ENCODE measurements at regions not wholly inside any gene's neighbourhood (a gene's known extent, or its start where the extent isn't known, plus 50 kb on each side); places are given as distances from the start of the nearest gene placed in this dataset.

DNA sequence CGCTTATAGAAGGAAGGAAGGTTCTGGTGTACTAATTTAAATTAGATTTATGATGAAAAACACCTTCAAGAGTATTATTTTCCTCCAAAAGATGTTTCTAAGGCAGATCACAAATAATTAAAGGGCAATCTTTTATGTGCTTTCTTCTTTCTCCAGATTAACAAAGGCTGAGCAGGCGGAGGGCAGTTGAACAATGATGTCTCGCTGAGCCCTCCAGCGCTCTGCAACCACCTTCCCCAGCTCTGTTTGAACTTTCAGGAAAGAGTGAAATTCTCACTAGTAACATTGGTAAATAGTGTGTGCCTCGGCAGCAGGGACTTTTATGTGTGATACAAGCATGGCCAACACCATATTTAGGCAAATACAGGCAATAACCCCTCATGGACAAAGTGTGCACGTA, 379.1 kb upstream of the MKI67 start:
- DNase-seq, result no peak

DNA sequence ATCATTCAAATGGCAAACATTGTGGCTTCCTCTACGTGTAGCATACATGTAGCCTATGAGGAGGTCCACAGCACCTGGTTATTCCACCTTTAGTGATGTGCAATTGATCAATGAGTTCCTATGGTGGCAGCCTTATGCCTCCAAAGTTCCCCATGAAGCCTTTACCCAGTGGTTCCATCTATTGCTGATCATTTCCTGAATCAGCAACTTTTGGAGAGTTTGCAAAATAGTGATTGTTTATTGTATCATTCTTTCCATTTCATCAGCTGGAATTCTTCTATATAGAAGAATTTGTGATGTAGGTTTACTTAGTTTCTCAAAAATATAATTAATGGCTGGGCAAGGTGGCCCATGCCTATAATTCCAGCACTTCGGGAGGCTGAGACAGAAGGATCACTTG, 380.2 kb upstream of the MKI67 start:
- DNase-seq, result no peak

GRCh38 chr10:128507066-128507465, 380.8 kb upstream of the MKI67 start:
- no peak for DNase-seq

GRCh38 chr10:128511284-128511683, 385.1 kb upstream of the MKI67 start:
- no peak for DNase-seq

DNA sequence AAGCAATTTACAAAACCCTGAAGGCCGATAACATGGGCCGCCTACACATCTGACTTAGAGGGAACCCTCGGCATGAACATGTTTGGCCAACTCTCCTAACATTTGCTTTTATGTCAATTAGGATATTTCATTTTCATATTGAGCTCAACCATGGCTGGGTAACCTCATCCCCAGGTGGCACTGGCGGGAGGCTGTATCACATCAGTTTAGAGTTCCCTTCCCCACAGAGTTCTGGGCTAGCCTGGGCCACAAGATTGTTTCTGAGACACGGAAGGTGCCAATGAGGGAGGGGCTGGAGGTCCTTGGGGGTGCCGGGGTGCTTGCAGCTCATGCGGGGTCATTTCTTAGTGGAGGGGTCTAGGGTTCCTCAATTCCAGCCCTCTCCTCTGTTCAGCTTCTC, 386.5 kb upstream of the MKI67 start:
- DNase-seq, result no peak

DNA sequence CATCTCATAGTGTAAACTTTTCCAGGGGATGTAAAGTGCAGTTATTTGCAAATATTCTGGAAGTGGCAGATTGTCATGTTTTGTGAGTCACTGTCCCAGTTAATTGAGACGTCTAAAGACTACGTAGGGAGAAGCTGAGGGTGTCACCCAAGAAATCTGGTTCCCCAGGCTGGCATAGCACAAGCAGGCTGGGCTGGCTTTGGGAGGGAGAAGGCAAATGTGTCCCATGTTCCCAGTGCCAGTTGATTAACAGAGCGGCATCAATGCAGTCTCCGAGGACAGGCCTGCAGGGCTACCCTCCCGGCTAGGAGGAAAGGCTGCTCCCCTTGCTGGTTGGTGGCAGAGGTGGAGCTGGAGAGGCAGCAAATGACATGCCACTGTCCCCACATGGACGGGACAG, 388.3 kb upstream of the MKI67 start:
- DNase-seq, result no peak

GRCh38 chr10:128516180-128516579, 390.0 kb upstream of the MKI67 start:
- DNase-seq, result no peak

- DNase-seq, result no peak
These were observed 390.9 kb upstream of the MKI67 start for GRCh38 chr10:128517167-128517566.

DNA sequence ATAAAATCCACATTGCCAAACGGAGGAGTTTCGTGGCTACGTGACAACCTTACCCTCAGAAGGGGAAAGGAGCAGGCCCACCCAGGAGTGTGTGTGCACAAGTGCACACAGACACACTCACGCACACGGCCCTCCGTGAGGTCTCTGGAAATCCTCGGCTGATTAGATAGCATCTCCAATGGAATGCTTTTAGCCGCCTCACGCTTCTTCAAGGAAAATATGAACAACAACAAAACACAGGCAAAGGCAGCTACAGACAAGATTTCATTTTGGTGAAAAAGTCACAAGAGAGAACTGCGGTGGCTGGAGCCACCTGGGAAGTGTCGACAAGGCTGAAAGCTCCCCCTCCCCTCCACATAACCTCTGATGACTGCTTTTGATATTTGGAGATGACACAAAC, 391.8 kb upstream of the MKI67 start:
- no peak for DNase-seq

GRCh38 chr10:128519581-128519980, 393.4 kb upstream of the MKI67 start:
- no peak for DNase-seq

DNA sequence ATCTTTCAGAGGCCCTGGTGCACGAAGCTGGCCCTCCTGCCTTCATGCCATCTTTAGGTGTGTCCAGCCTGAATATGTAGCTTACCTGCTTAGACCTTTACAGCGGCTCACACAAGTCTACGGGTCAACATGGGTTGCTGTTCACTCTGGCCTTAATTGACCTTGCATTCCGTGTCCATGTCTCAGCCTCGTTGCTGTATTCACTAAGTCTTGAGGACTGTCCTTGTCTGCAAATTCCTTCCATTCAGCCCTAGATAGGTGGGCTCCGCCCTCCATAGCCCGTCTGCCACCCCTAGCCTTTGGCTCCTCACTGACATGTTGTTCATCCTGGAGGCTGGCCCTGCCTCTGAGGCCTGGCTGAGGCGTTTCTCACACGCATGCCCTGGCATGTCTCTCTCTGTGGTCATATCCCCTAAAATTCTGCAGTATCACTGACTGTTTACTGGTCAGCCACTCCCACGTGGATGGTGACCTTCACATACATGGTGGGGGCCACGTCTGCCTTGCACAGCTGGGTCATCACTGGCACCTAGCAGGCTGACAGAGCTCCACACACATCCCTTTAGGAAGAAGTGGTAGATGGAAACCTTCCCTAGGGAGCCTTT, 394.1 kb upstream of the MKI67 start:
- DNase-seq, result no peak

- no peak for DNase-seq
These were observed 396.5 kb upstream of the MKI67 start for GRCh38 chr10:128522551-128523308.

DNA sequence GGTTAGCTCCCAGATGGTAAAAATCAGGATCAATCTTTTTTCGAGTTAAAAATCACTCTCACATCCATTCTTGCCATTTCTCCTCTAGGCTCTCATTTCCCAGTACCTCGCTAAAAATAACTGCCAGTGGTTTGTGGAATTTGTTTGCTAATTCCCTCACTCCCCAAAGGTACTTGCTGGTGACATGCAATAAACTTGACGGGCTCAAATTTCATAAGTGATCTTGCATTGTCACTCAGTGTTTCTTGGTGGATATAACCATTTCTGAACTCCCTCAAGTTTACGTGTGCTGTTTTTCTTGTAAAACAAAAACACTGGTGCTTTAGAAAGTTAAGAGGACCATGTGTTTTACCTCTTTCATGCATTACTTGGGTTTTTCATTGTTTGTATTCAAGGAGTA, 399.2 kb upstream of the MKI67 start:
- DNase-seq, result no peak

- no peak for DNase-seq
These were observed 399.7 kb upstream of the MKI67 start for GRCh38 chr10:128525936-128526335.

DNA sequence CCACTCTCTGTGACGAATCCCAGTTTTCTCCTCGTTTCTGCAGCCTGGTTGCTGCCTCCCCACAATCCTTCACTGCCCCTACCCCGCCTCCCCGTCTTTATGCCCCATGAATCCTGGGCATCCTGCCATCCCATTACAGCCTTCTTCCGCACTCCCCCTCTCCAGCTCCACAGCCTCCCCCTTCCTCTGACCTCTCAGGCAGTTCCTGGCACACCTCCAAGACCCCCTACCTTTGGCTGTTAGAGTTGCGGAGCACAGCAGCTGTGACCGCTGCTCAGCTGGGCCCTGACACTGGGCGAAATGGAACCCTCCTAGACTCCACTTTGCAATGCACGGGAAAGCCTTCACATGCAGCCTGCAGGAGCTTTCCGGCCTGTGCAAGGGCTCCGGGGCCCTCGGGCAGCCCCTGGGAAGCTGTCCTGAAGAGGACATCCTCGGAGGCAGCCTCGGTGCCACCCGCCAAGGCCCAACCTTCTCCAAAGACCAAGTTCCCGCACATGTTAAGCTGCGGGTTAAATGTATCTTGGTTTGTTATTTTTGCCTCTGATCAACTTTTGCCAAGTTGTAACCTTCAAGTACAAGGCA, 400.7 kb upstream of the MKI67 start:
- no peak for DNase-seq

DNA sequence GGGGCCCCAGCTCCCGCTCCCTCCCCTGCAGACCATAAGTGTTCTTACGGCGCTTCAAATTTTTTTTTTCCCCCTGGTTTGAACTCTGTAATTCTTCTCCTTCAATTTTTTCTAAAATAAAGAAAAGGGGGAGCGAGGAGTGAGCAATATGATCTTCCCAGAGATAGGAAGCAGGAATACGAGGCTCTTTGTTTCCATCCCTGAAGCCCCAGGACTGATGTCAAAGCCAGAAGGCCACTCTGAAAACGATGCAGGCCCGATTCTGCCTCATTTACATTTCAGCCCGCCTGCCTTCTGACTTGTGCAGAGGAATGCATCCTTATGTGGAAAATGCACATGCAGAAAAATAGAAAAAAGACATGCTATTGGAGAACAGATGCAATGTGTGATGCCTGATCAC, 401.5 kb upstream of the MKI67 start:
- no peak for DNase-seq

DNA sequence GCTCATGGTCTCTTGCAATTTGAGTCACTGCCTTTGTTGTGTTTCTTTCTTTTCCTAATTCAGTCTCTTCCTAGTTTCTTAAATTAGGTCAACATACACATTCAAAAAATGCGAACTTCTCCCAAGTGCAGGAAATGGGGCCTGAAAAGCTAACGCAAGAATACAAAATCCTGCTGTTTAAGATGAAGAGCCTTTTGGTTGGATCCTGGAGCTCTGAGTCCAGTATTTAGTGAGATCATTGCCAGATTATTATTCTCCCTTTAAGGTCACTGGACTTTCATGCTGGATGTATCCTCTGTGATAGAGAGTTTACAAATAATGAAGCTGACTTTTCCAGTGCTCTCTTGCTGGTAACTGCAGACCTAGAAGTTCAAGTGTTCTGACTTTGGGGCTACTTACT, 401.9 kb upstream of the MKI67 start:
- no peak for DNase-seq

GRCh38 chr10:128528781-128529180, 402.6 kb upstream of the MKI67 start:
- DNase-seq, result no peak

DNA sequence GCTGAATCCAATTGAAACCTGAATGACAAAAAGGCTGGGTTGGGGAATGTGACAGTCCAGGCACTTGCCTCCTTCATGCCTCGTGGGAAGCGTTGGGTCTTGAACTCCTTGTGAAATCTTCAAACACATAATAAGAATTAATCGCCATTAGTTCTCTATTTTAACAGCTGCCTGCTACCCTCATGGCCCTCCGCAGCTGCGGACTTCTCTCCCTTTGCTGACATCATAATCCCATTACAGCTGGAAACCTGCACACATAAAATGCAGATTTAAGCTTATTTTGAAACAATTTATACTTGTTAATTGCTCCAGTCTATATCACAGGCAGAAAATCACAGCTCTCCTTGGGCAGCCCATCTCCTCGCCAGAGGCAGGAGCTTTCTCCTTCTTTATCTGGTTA, 403.0 kb upstream of the MKI67 start:
- DNase-seq, result no peak

GRCh38 chr10:128530301-128530700, 404.1 kb upstream of the MKI67 start:
- no peak for DNase-seq

- no peak for DNase-seq
These were observed 404.7 kb upstream of the MKI67 start for GRCh38 chr10:128530946-128531345.

GRCh38 chr10:128534686-128535085, 408.5 kb upstream of the MKI67 start:
- no peak for DNase-seq

GRCh38 chr10:128536259-128536658, 410.0 kb upstream of the MKI67 start:
- DNase-seq, result no peak

DNA sequence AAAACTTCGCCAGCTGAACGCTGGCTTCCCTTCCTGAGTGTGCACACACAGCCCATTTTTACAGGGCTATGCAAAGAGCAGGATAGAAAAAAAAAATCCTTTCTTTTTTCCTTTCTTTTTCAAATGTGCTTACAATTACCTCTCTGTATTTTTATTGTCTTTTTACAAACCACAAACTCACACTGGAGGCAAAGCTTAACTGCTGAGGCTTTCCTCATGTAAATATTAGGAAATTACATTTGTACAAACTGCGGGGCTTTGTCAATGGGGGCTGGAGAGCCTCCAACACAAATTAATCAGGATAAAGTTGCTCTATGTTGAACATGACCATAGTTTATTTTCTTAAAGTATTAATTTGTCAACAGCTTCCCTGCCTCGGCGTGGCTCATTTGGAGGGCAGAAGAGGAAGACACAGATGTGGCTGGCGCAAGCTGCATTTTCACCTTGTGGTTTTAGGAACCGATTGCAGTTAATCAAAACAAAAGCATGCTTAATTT, 411.7 kb upstream of the MKI67 start:
- DNase-seq, result no peak

Measured in stimulated activated CD4-positive, alpha-beta T cell treated with anti-CD3 and anti-CD28 coated beads, Interleukin-4, amount 100 ng/mL, for 24 hours (primary cell).